ENCODE measurements at regions not wholly inside any gene's neighbourhood (a gene's known extent, or its start where the extent isn't known, plus 50 kb on each side); places are given as distances from the start of the nearest gene placed in this dataset.

- H3K27me3 ChIP-seq (ENCODE audit: control insufficient read depth in 4 of 4, insufficient read depth in 4 of 4, low read length in 3 of 4), result no peaks in the 10 kb centered on the region
- no peaks in the 10 kb centered on the region for H3K9me3 ChIP-seq (ENCODE audit: control insufficient read depth in 4 of 4, low read length in 3 of 4)
- H3K9ac ChIP-seq (ENCODE audit: low read depth in 1 of 2, low read length in 2 of 2), result no peak overlapping the region
- no peaks in the 10 kb centered on the region for H3K36me3 ChIP-seq (ENCODE audit: control insufficient read depth in 4 of 4, insufficient read depth in 3 of 4, low read depth in 1 of 4, low read length in 3 of 4)
- whole genome bisulfite sequencing, result 91% methylated on average over 3 of the region's 3 CpGs
- no peak overlapping the region for H3K27ac ChIP-seq (ENCODE audit: low read depth in 1 of 2, low read length in 2 of 2)
- no peak for TF ChIP-seq GABPA (IDR thresholded peaks at IDR 0.05 in 1 of 2, conservative IDR thresholded peaks at IDR 0.05 in 1 of 2)
- TF ChIP-seq HNF4G (IDR thresholded peaks at IDR 0.05), result no peak
- TF ChIP-seq SP1 (IDR thresholded peaks at IDR 0.05), result no peak
- TF ChIP-seq FOXA2 (IDR thresholded peaks at IDR 0.05), result no peak
- TF ChIP-seq TAF1 (conservative IDR thresholded peaks at IDR 0.05), result no peak
- TF ChIP-seq CTCF (IDR thresholded peaks at IDR 0.05; ENCODE audit: low read depth, low read length, missing input control), result no peak
- TF ChIP-seq ATF3 (IDR thresholded peaks at IDR 0.05), result no peak
- no peak for TF ChIP-seq ZBTB33 (IDR thresholded peaks at IDR 0.05)
- no peaks in the 10 kb centered on the region for H3K4me1 ChIP-seq (ENCODE audit: control insufficient read depth in 4 of 4, insufficient read depth in 4 of 4, low read length in 3 of 4)
- DNase-seq (ENCODE audit: low spot score), result no peak
- H3K4me3 ChIP-seq (ENCODE audit: low read depth in 1 of 3, low read length in 3 of 3), result no peak overlapping the region
Measured at GRCh38 chr4:153096344-153096743, 107.9 kb upstream of the TRIM2 start.

GRCh38 chr4:153098427-153098826, 105.8 kb upstream of the TRIM2 start:
- WGBS, result 60% methylated on average over 3 of the region's 3 CpGs

More at GRCh38 chr4:153098427-153098826, 105.8 kb upstream of the TRIM2 start:
- Histone ChIP-seq H3K9me3 (ENCODE audit: control insufficient read depth in 4 of 4, low read length in 3 of 4) (no peaks in the 10 kb centered on the region), H3K36me3 (ENCODE audit: control insufficient read depth in 4 of 4, insufficient read depth in 3 of 4, low read depth in 1 of 4, low read length in 3 of 4) (no peaks in the 10 kb centered on the region), H3K4me1 (ENCODE audit: control insufficient read depth in 4 of 4, insufficient read depth in 4 of 4, low read length in 3 of 4) (no peaks in the 10 kb centered on the region), H3K27ac (ENCODE audit: low read depth in 1 of 2, low read length in 2 of 2) (no peak overlapping the region), H3K27me3 (ENCODE audit: control insufficient read depth in 4 of 4, insufficient read depth in 4 of 4, low read length in 3 of 4) (no peaks in the 10 kb centered on the region), H3K4me3 (ENCODE audit: low read depth in 1 of 3, low read length in 3 of 3) (no peak overlapping the region), H3K9ac (ENCODE audit: low read depth in 1 of 2, low read length in 2 of 2) (no peak overlapping the region)
- DNase-seq (ENCODE audit: low spot score), result no peak
- TF ChIP-seq GABPA (IDR thresholded peaks at IDR 0.05 in 1 of 2, conservative IDR thresholded peaks at IDR 0.05 in 1 of 2) (no peak), SP1 (IDR thresholded peaks at IDR 0.05) (no peak), CTCF (IDR thresholded peaks at IDR 0.05; ENCODE audit: low read depth, low read length, missing input control) (no peak), TAF1 (conservative IDR thresholded peaks at IDR 0.05) (no peak), RAD21 (IDR thresholded peaks at IDR 0.05) (no peak), NR2F2 (IDR thresholded peaks at IDR 0.05) (no peak), YY1 (IDR thresholded peaks at IDR 0.05) (no peak), FOXA1 (IDR thresholded peaks at IDR 0.05) (no peak), MAX (IDR thresholded peaks at IDR 0.05) (no peak), HNF4G (IDR thresholded peaks at IDR 0.05) (no peak), FOXA2 (IDR thresholded peaks at IDR 0.05) (no peak), ZBTB33 (IDR thresholded peaks at IDR 0.05) (no peak), HNF4A (conservative IDR thresholded peaks at IDR 0.05) (no peak), JUND (IDR thresholded peaks at IDR 0.05) (no peak)
